K562 (cell line): ENCODE measurements at regions not wholly inside any gene's neighbourhood (a gene's known extent, or its start where the extent isn't known, plus 50 kb on each side); places are given as distances from the start of the nearest gene placed in this dataset.

Experiments used
- ATAC-seq: fragments of 200-7000 bp; cut with Tn5 transposase; 3 replicates; pipeline ENCODE4 v1.9.1; 2020; ENCODE audit warnings: moderate library complexity
- BruUV-seq: library from RNA; stranded (reverse); fragments of 400-500 nt; replicated peaks from 2 replicates; lab custom pipeline; 2021; lab: Mats Ljungman, UMichigan
- CTCF ChIA-PET: fragments of 300-600 bp; formaldehyde crosslinking; extraction: SDS; loops from one replicate; lab custom pipeline; 2021; ENCODE audit warnings: low intra/inter-chr PET ratio; lab: Yijun Ruan, JAX
- POLR2A ChIA-PET: fragments of 300-600, 350-650 bp; sonication (Branson Sonifier 250); formaldehyde crosslinking; extraction: SDS; loops from one replicate; lab custom pipeline; 2021; ENCODE audit warnings: antibody characterized with exemption, inconsistent platforms; lab: Yijun Ruan, JAX
- DNase-seq, 4 experiments: peaks; one replicate each; pipeline versions ENCODE4 v3.0.0 to v3.0.0-alpha.2; 2011 to 2018; ENCODE audit warnings: low spot score in 3 of 4, mixed read lengths in 3 of 4; ENCODE audit errors: extremely low read depth in 1 of 4
- FAIRE-seq: peaks from 2 replicates; lab custom pipeline; 2011; peaks lifted over from hg19 to GRCh38; lab: Jason Lieb, UNC
- H2AFZ ChIP-seq: 2 replicates; pipeline ENCODE4 v1.6.0; 2011; ENCODE audit warnings: low read depth, low read length, control low read depth, inconsistent platforms
- H3K27ac ChIP-seq: fragments of 200-600 bp; 3 replicates; pipeline ENCODE4 v1.8.0; 2011; ENCODE audit warnings: low read depth, mild to moderate bottlenecking, control low read depth, inconsistent platforms, low read length, moderate library complexity, mixed read lengths; ENCODE audit errors: extremely low read depth
- H3K27me3 ChIP-seq, 2 experiments: fragments of 300-600 bp in 1 of 2; 2 replicates in 1 of 2; 3 replicates in 1 of 2; pipeline versions ENCODE4 v1.6.0 to v1.8.0; 2011; ENCODE audit warnings: inconsistent platforms in 2 of 2, low read length in 2 of 2, mild to moderate bottlenecking in 1 of 2, mixed read lengths in 1 of 2, moderate library complexity in 1 of 2; ENCODE audit not compliant: control insufficient read depth in 2 of 2, insufficient read depth in 2 of 2
- H3K36me3 ChIP-seq: fragments of 300-600 bp; 3 replicates; pipeline ENCODE4 v1.8.0; 2011; ENCODE audit warnings: mild to moderate bottlenecking, low read length, inconsistent platforms; ENCODE audit not compliant: control insufficient read depth, insufficient read depth
- H3K4me1 ChIP-seq, 2 experiments: fragments of 200-600 bp in 1 of 2; replicated peaks in 1 of 2; 2 replicates in 1 of 2; 3 replicates in 1 of 2; pipeline versions ENCODE4 v1.5.1 to v1.8.0; 2011; ENCODE audit warnings: inconsistent platforms in 2 of 2, low read length in 2 of 2, mild to moderate bottlenecking in 1 of 2, mixed read lengths in 1 of 2, moderate library complexity in 1 of 2; ENCODE audit not compliant: control insufficient read depth in 2 of 2, insufficient read depth in 2 of 2
- H3K4me2 ChIP-seq: 2 replicates; pipeline ENCODE4 v1.6.1; 2011; ENCODE audit warnings: low read length, control low read depth, inconsistent platforms, mixed read lengths; ENCODE audit not compliant: insufficient read depth
- H3K4me3 ChIP-seq: fragments of 200-600 bp; sonication (generic), shearing (Covaris generic); 2 replicates; pipeline ENCODE4 v1.5.1; 2016; ENCODE audit warnings: control low read depth, inconsistent platforms
- H3K79me2 ChIP-seq: fragments of 200-600 bp; 3 replicates; pipeline ENCODE4 v1.8.0; 2011; ENCODE audit warnings: low read length, inconsistent platforms; ENCODE audit not compliant: control insufficient read depth, insufficient read depth
- H3K9ac ChIP-seq, 2 experiments: 2 replicates each; pipeline versions ENCODE4 v1.6.0 to v1.6.1; 2011; ENCODE audit warnings: low read depth in 2 of 2, low read length in 2 of 2, control low read depth in 1 of 2, inconsistent platforms in 1 of 2, mild to moderate bottlenecking in 1 of 2, mixed read lengths in 1 of 2; ENCODE audit not compliant: insufficient read depth in 1 of 2
- H3K9me1 ChIP-seq: one replicate; pipeline ENCODE4 v1.6.0; 2011; ENCODE audit warnings: inconsistent platforms, mild to moderate bottlenecking, low read length, moderate library complexity; ENCODE audit not compliant: control insufficient read depth, insufficient read depth
- H3K9me3 ChIP-seq: replicated peaks from 2 replicates; pipeline ENCODE4 v1.5.1; 2011; ENCODE audit warnings: low read depth, low read length, inconsistent platforms; ENCODE audit not compliant: control insufficient read depth, insufficient read depth
- H4K20me1 ChIP-seq: replicated peaks from 2 replicates; pipeline ENCODE4 v1.6.1; 2011; ENCODE audit warnings: low read length, inconsistent platforms, mixed read lengths; ENCODE audit not compliant: control insufficient read depth, insufficient read depth
- ARID2 ChIP-seq: fragments of 450-650 bp; IDR thresholded peaks from 2 replicates; pipeline ENCODE4 v1.6.1; 2017; ENCODE audit warnings: antibody characterized with exemption, mild to moderate bottlenecking
- ESRRA ChIP-seq: fragments of 450-650 bp; IDR thresholded peaks from 2 replicates; pipeline ENCODE4 v1.6.1; 2014; ENCODE audit warnings: low read depth, mild to moderate bottlenecking, moderate library complexity, borderline replicate concordance
- FOXK1 ChIP-seq: sonication (generic); formaldehyde crosslinking; IDR thresholded peaks from 2 replicates; pipeline ENCODE4 v1.8.0; 2022; ENCODE audit warnings: missing genetic modification reagents, mild to moderate bottlenecking, borderline replicate concordance
- MCM7 ChIP-seq, 2 experiments: fragments of 450-650 bp; IDR thresholded peaks; 2 replicates each; pipeline ENCODE4 v1.6.1; 2016 to 2018
- SRSF9 ChIP-seq: fragments of 200-400 bp; formaldehyde crosslinking; IDR thresholded peaks from 2 replicates; pipeline ENCODE4 v1.6.1; 2017; ENCODE audit warnings: low read depth, low read length, borderline replicate concordance
- TGIF2 ChIP-seq: sonication (generic); formaldehyde crosslinking; IDR thresholded peaks from 2 replicates; pipeline ENCODE4 v1.8.1; 2022; ENCODE audit warnings: mild to moderate bottlenecking, missing genetic modification reagents, moderate library complexity
- ZFP30 ChIP-seq: fragments of 250-450 bp; sonication (Bioruptor Pico); IDR thresholded peaks from 2 replicates; pipeline ENCODE4 v1.8.0; 2022; ENCODE audit warnings: moderate library complexity, mild to moderate bottlenecking, inconsistent platforms, borderline replicate concordance
- ZNF232 ChIP-seq: sonication (generic); formaldehyde crosslinking; IDR thresholded peaks from 2 replicates; pipeline ENCODE4 v1.8.0; 2022; ENCODE audit warnings: mild to moderate bottlenecking, missing genetic modification reagents
- ZNF644 ChIP-seq: fragments of 200-800 bp; sonication (Bioruptor generic); IDR thresholded peaks from 2 replicates; pipeline ENCODE4 v1.6.1; 2016; ENCODE audit warnings: low read depth, missing genetic modification characterization, missing compliant biosample characterization
- WGBS: fragments of 100-300 bp; shearing (Covaris generic); methylation state at CpG from one replicate; pipeline ENCODE4 v1.1.6; 2016; ENCODE audit warnings: low coverage, mixed read lengths; ENCODE audit not compliant: insufficient coverage; ENCODE audit errors: missing lambda C conversion rate; 5-methylcytosine and 5-hydroxymethylcytosine counted together
- in situ Hi-C: fragments of 300-500 bp; cut with MboI; formaldehyde crosslinking; loops from 4 replicates; pipeline ENCODE4 v1.15.0; 2018; ENCODE audit warnings: inconsistent platforms, mixed read lengths
- intact Hi-C: fragments of 100-400 bp; cut with micrococcal nuclease; formaldehyde crosslinking; loops from 2 replicates; pipeline ENCODE4 v1.14.2; 2022
- TF ChIP-seq, protein P1 (sequence below): sonication (generic); formaldehyde crosslinking; IDR thresholded peaks from 2 replicates; pipeline ENCODE4 v1.8.0; 2022; ENCODE audit warnings: mild to moderate bottlenecking, low read depth, missing genetic modification reagents

DNA sequence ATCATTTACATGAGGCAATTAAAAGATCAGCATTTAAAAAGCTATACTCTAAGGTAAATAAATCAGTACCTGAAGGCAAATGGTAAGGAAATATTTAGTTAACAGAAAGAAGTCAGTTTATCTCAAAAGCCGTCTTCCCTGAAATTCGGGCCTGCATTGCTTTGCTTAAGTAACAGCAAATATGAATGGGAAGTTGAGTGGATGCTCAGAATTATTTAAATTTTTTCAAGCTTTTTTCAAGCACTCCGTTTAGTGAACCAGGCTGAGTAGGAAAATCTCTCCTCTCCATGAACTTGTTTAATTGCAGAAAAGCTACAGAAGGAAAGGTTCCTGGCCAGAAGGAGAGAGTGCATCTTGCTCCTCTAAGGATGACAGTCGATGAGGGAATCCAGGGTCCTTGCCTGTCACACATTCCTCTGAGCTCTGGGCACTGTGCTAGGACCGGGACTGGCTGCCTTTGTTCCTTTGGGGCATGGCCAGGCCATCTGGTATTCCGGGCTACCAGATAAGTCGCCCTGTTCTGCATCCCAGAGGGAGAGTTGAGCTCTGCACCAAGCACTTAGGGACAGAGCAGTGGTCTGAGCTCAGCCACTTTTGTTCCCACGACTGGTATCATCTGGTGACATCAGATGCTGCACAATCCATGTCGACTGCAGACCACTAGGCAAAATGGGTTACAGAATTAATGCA, 77.6 kb downstream of the RIN2 start:
- FAIRE-seq (no peak), DNase-seq (no peak), ATAC-seq (no peak)
- no peaks in the 10 kb centered on the region for H3K9me1 ChIP-seq
- no peaks in the 10 kb centered on the region for H3K36me3 ChIP-seq
- CTCF ChIA-PET, result no interaction called here
- TF ChIP-seq ZNF232 (CRISPR knock-in tag), result no peak
- no peak for TF ChIP-seq SRSF9
- TF ChIP-seq, protein P1, sequence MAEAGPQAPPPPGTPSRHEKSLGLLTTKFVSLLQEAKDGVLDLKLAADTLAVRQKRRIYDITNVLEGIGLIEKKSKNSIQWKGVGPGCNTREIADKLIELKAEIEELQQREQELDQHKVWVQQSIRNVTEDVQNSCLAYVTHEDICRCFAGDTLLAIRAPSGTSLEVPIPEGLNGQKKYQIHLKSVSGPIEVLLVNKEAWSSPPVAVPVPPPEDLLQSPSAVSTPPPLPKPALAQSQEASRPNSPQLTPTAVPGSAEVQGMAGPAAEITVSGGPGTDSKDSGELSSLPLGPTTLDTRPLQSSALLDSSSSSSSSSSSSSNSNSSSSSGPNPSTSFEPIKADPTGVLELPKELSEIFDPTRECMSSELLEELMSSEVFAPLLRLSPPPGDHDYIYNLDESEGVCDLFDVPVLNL (CRISPR knock-in tag), result no peak
- TF ChIP-seq MCM7 (IDR thresholded peaks at IDR 0.05), result no peak
- TF ChIP-seq ZFP30 (CRISPR knock-in tag), result no peak
- no peak for TF ChIP-seq FOXK1 (CRISPR knock-in tag)
- no peak for TF ChIP-seq ARID2
- no peak for TF ChIP-seq TGIF2 (CRISPR knock-in tag)
- TF ChIP-seq ESRRA, result no peak
- no peak for TF ChIP-seq ZNF644
- 0% methylated on average over 9 of the region's 9 CpGs for WGBS
- no peaks in the 10 kb centered on the region for H4K20me1 ChIP-seq
- BruUV-seq, result no TSS peak
- intact Hi-C loops, result no loop called here
- H3K9me3 ChIP-seq, result no peaks in the 10 kb centered on the region
- no peaks in the 10 kb centered on the region for H3K4me1 ChIP-seq
- no peak overlapping the region for H3K4me3 ChIP-seq
- in situ Hi-C loops, result no loop called here
- H2AFZ ChIP-seq, result no peak overlapping the region
- POLR2A ChIA-PET, result no interaction called here
- no peaks in the 10 kb centered on the region for H3K79me2 ChIP-seq
- no peaks in the 10 kb centered on the region for H3K27me3 ChIP-seq
- no peak overlapping the region for H3K4me2 ChIP-seq
- no peak overlapping the region for H3K9ac ChIP-seq
- H3K27ac ChIP-seq, result no peak overlapping the region
